NCI-H748 (cell line): ENCODE measurements at regions not wholly inside any gene's neighbourhood (a gene's known extent, or its start where the extent isn't known, plus 50 kb on each side); places are given as distances from the start of the nearest gene placed in this dataset.

Experiments
- DNase-seq: peaks from one replicate; lab custom pipeline; 2025; ENCODE audit not compliant: unreplicated experiment; lab: John Stamatoyannopoulos, UW

- DNase-seq: no peak
These were observed 600.1 kb upstream of the AUTS2 start for GRCh38 chr7:68998136-68998535.

GRCh38 chr7:69002416-69002815 is 595.9 kb upstream of the AUTS2 start:
- no peak for DNase-seq

- DNase-seq: no peak
These were observed 586.1 kb upstream of the AUTS2 start for GRCh38 chr7:69012149-69012548.

GRCh38 chr7:69017208-69017607 is 581.1 kb upstream of the AUTS2 start:
- no peak for DNase-seq

GRCh38 chr7:69018200-69018599 is 580.1 kb upstream of the AUTS2 start:
- DNase-seq: peak; percentile 39

GRCh38 chr7:69019437-69019836 is 578.8 kb upstream of the AUTS2 start:
- no peak for DNase-seq

- DNase-seq: no peak
These were observed 577.7 kb upstream of the AUTS2 start for GRCh38 chr7:69020536-69020935.

- no peak for DNase-seq
These were observed 573.0 kb upstream of the AUTS2 start for GRCh38 chr7:69025249-69025648.

GRCh38 chr7:69032848-69033247 is 565.4 kb upstream of the AUTS2 start:
- DNase-seq: no peak

- no peak for DNase-seq
These were observed 562.4 kb upstream of the AUTS2 start for GRCh38 chr7:69035826-69036225.

- DNase-seq: no peak
These were observed 562.0 kb upstream of the AUTS2 start for GRCh38 chr7:69036301-69036700.

GRCh38 chr7:69038915-69039314 is 559.4 kb upstream of the AUTS2 start:
- no peak for DNase-seq

- DNase-seq: no peak
These were observed 556.1 kb upstream of the AUTS2 start for GRCh38 chr7:69042138-69042537.

- DNase-seq: no peak
These were observed 551.0 kb upstream of the AUTS2 start for GRCh38 chr7:69047151-69047754.

- DNase-seq: no peak
These were observed 548.9 kb upstream of the AUTS2 start for GRCh38 chr7:69049326-69049725.

- DNase-seq: no peak
These were observed 545.8 kb upstream of the AUTS2 start for GRCh38 chr7:69052447-69052846.

GRCh38 chr7:69060516-69060915 is 537.8 kb upstream of the AUTS2 start:
- peak; percentile 17 for DNase-seq

GRCh38 chr7:69062020-69062765 is 536.1 kb upstream of the AUTS2 start:
- no peak for DNase-seq

- DNase-seq: peak; percentile 62
These were observed 530.9 kb upstream of the AUTS2 start for GRCh38 chr7:69067397-69067796.

GRCh38 chr7:69070476-69070875 is 527.8 kb upstream of the AUTS2 start:
- DNase-seq: no peak

- no peak for DNase-seq
These were observed 521.7 kb upstream of the AUTS2 start for GRCh38 chr7:69076566-69076965.

GRCh38 chr7:69078997-69079769 is 519.1 kb upstream of the AUTS2 start:
- DNase-seq: no peak
